ENCODE measurements at regions not wholly inside any gene's neighbourhood (a gene's known extent, or its start where the extent isn't known, plus 50 kb on each side); places are given as distances from the start of the nearest gene placed in this dataset.

DNA sequence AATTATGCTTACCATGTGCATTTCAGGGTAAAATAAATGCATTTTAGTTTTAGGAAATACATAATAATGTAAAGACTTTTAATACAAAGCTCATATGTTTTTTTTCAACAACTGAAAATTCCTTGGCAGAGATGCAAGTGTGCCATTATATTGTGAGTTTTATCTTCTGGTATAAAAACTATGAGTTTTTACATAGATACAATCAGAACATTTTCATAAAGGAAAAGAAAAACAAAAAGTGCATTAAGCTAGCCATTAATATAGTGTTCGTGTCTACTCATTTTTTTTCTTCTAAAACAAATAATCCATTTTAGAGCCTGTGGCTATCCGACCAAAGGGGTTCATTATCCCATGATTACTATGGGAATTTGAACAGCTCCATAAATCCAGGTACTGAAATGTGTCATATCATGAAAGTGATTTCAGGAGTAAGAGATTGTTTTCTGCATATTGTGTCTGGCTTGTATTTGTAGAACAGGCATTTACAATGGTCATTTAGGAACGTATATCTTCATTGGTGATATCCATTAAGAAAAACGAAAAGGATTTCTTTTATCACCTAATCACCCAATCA is 236.9 kb upstream of the SLC10A2 start:
- Histone ChIP-seq H3K36me3 (ENCODE audit: insufficient read depth, low read length) (no peaks in the 10 kb centered on the region), H3K9me3 (ENCODE audit: low read depth, low read length) (no peaks in the 10 kb centered on the region), H3K9ac (ENCODE audit: insufficient read length) (no peak overlapping the region), H3K27ac (no peak overlapping the region), H3K4me3 (no peak overlapping the region)
- DNase-seq (ENCODE audit: low read depth, low spot score) = no peak
- TF ChIP-seq EZH2 (IDR thresholded peaks at IDR 0.05) (no peak), POLR2AphosphoS5 (IDR thresholded peaks at IDR 0.05; ENCODE audit: borderline replicate concordance, low read depth, low read length) (no peak), FOXP2 (optimal IDR thresholded peaks at IDR 0.05; ENCODE audit: control extremely low read depth, extremely low read length, insufficient read depth) (no peak)

DNA sequence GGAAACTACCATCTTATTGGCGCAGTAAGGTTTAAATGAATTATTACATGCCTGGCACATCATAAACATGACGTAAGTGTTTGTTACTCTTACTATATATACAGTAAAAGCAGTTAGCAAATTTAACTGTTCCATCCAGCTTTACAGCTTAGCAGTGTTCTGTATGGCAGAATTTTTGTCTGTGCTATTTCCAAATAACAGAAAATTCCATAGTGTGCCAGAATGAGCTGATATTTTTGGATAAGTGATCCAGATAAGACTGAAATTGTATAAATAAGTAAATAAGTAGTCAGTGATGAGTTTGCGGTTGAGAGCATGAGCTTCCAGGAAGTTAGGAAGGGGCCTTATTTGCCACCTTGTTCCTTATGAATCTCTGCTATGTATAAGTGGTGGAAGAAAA is 236.5 kb upstream of the SLC10A2 start:
- no peak for DNase-seq (ENCODE audit: low read depth, low spot score)
- Histone ChIP-seq H3K9me3 (ENCODE audit: low read depth, low read length) (no peaks in the 10 kb centered on the region), H3K9ac (ENCODE audit: insufficient read length) (no peak overlapping the region), H3K27ac (no peak overlapping the region), H3K4me3 (no peak overlapping the region), H3K36me3 (ENCODE audit: insufficient read depth, low read length) (no peaks in the 10 kb centered on the region)
- TF ChIP-seq POLR2AphosphoS5 (IDR thresholded peaks at IDR 0.05; ENCODE audit: borderline replicate concordance, low read depth, low read length) = no peak
- TF ChIP-seq FOXP2 (optimal IDR thresholded peaks at IDR 0.05; ENCODE audit: control extremely low read depth, extremely low read length, insufficient read depth) = no peak
- TF ChIP-seq EZH2 (IDR thresholded peaks at IDR 0.05) = no peak

DNA sequence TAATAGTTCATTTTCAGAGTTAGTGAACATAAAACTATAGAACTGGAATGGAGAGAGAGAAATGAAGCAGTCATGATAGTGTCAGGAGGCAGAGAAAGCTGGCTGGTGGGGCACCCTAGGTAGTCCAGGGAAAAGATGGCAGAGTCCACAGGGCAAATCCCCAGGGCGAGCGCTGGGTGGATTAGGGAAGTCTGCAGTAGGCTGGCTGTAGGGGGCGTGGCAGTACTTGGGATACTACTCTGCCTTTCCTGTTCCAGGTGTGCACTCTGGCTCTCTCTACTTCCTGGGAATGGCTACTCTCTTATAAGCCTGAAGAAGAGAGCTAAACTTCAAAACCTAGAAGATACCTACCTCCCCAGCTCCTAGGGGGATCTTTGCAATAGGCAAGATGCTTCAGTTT is 232.9 kb upstream of the SLC10A2 start:
- DNase-seq (ENCODE audit: low read depth, low spot score) = no peak
- H3K36me3 ChIP-seq (ENCODE audit: insufficient read depth, low read length) = no peaks in the 10 kb centered on the region
- no peaks in the 10 kb centered on the region for H3K9me3 ChIP-seq (ENCODE audit: low read depth, low read length)
- H3K27ac ChIP-seq = no peak overlapping the region
- no peak overlapping the region for H3K4me3 ChIP-seq
- TF ChIP-seq POLR2AphosphoS5 (IDR thresholded peaks at IDR 0.05; ENCODE audit: borderline replicate concordance, low read depth, low read length) = no peak
- no peak for TF ChIP-seq EZH2 (IDR thresholded peaks at IDR 0.05)
- TF ChIP-seq FOXP2 (optimal IDR thresholded peaks at IDR 0.05; ENCODE audit: control extremely low read depth, extremely low read length, insufficient read depth) = no peak
- no peak overlapping the region for H3K9ac ChIP-seq (ENCODE audit: insufficient read length)

DNA sequence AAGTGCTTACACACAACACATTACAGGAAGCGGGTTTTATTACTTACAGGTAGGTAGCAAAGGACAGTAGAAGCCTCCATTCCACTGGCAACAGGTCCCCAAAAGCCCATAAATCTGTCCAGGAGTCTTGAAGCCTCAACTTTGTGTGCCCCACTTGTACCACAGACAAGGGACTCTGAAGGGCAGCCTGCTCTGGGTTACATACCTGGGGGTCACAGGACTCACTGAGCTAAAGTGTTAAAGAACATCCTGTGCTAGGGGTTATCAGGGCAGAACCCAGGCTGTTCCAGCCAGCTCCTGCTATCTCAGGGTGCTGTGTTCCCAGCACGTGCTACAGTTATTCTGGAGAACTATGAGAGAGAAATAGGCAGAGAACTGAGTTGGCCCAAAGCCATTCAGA is 230.9 kb upstream of the SLC10A2 start:
- no peaks in the 10 kb centered on the region for H3K9me3 ChIP-seq (ENCODE audit: low read depth, low read length)
- TF ChIP-seq FOXP2 (optimal IDR thresholded peaks at IDR 0.05; ENCODE audit: control extremely low read depth, extremely low read length, insufficient read depth) = no peak
- TF ChIP-seq POLR2AphosphoS5 (IDR thresholded peaks at IDR 0.05; ENCODE audit: borderline replicate concordance, low read depth, low read length) = no peak
- TF ChIP-seq EZH2 (IDR thresholded peaks at IDR 0.05) = no peak
- H3K4me3 ChIP-seq = no peak overlapping the region
- H3K27ac ChIP-seq = no peak overlapping the region
- DNase-seq (ENCODE audit: low read depth, low spot score) = no peak
- H3K36me3 ChIP-seq (ENCODE audit: insufficient read depth, low read length) = no peaks in the 10 kb centered on the region
- H3K9ac ChIP-seq (ENCODE audit: insufficient read length) = no peak overlapping the region

DNA sequence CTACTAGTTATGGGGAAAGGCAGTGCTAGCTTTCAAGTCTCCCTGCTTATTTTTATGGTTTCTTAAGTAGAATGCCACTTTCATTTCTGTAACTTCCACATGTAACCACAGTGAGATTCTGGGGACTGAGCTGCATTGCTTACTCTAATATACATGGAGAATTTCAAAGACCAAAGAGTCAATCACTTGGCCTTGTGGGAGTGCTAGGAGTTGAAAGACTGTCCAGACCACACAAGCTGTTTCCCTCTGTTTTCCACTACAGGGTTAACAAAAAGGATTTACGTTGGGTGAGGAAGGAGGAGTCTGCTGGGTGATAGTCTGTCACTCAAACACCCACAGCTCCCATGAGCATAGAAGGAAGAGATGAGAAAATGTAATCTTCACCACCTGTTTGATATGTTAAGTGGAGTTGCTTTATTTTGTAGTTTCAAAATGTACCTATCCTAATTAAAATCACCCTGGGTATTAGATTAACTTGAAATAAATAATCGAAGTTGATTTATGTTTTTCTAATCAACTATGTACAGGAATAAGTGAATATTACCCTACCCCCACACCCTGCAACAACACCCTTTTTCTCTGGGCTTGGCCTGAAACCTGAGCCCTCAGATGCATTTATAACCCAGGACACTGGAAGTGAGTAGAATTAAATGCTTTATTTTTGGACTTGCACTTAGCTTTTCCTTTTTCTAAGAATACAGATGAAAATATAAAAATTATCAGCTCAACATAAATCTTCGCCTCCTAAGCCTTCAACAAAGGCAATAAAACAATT is 225.8 kb upstream of the SLC10A2 start:
- Histone ChIP-seq H3K27ac (no peak overlapping the region), H3K9me3 (ENCODE audit: low read depth, low read length) (no peaks in the 10 kb centered on the region), H3K4me3 (no peak overlapping the region), H3K9ac (ENCODE audit: insufficient read length) (no peak overlapping the region), H3K36me3 (ENCODE audit: insufficient read depth, low read length) (no peaks in the 10 kb centered on the region)
- no peak for TF ChIP-seq POLR2AphosphoS5 (IDR thresholded peaks at IDR 0.05; ENCODE audit: borderline replicate concordance, low read depth, low read length)
- TF ChIP-seq EZH2 (IDR thresholded peaks at IDR 0.05) = no peak
- TF ChIP-seq FOXP2 (optimal IDR thresholded peaks at IDR 0.05; ENCODE audit: control extremely low read depth, extremely low read length, insufficient read depth) = no peak
- no peak for DNase-seq (ENCODE audit: low read depth, low spot score)

DNA sequence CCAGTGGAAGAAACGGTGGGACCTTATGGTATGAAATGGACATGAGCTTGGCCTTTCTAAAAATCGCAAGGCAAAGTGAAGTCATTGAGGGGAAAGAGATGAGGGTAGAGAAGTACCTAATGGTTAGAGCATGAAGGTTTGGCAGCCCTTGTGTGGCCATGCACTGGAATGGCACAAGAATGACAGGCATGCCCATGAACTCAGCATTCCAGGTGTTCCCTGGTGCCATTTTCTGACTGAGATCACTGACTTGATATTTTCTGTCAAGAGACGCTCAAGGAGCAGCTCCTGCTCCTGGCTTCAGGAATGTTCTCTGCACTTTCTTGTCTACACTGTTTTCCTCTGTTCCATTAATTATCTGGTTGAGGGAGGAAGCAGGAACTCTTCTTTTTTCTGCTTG is 225.0 kb upstream of the SLC10A2 start:
- H3K27ac ChIP-seq = no peak overlapping the region
- no peak for DNase-seq (ENCODE audit: low read depth, low spot score)
- TF ChIP-seq FOXP2 (optimal IDR thresholded peaks at IDR 0.05; ENCODE audit: control extremely low read depth, extremely low read length, insufficient read depth) = no peak
- no peak for TF ChIP-seq EZH2 (IDR thresholded peaks at IDR 0.05)
- no peak for TF ChIP-seq POLR2AphosphoS5 (IDR thresholded peaks at IDR 0.05; ENCODE audit: borderline replicate concordance, low read depth, low read length)
- H3K9ac ChIP-seq (ENCODE audit: insufficient read length) = no peak overlapping the region
- no peaks in the 10 kb centered on the region for H3K9me3 ChIP-seq (ENCODE audit: low read depth, low read length)
- H3K36me3 ChIP-seq (ENCODE audit: insufficient read depth, low read length) = no peaks in the 10 kb centered on the region
- no peak overlapping the region for H3K4me3 ChIP-seq

DNA sequence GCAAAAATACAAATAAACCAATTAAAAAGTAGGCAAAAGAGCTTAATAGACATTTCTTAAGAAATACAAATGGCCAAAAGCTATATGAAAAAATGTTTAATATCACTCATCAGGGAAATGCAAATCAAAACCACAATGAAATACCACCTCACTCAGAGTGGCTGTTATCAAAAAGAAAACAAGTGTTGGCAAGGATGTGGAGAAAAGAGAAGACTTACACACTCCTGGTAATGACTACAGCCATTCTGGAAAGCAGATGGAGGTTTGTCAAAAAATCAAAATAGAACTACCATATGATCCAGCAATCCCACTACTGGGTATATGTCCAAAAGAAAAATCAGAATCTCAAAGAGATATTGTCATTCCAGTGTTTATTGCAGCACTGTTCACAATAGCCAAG is 223.5 kb upstream of the SLC10A2 start:
- DNase-seq (ENCODE audit: low read depth, low spot score) = no peak
- Histone ChIP-seq H3K27ac (no peak overlapping the region), H3K4me3 (no peak overlapping the region), H3K9me3 (ENCODE audit: low read depth, low read length) (no peaks in the 10 kb centered on the region), H3K9ac (ENCODE audit: insufficient read length) (no peak overlapping the region), H3K36me3 (ENCODE audit: insufficient read depth, low read length) (no peaks in the 10 kb centered on the region)
- TF ChIP-seq EZH2 (IDR thresholded peaks at IDR 0.05) (no peak), POLR2AphosphoS5 (IDR thresholded peaks at IDR 0.05; ENCODE audit: borderline replicate concordance, low read depth, low read length) (no peak), FOXP2 (optimal IDR thresholded peaks at IDR 0.05; ENCODE audit: control extremely low read depth, extremely low read length, insufficient read depth) (no peak)

DNA sequence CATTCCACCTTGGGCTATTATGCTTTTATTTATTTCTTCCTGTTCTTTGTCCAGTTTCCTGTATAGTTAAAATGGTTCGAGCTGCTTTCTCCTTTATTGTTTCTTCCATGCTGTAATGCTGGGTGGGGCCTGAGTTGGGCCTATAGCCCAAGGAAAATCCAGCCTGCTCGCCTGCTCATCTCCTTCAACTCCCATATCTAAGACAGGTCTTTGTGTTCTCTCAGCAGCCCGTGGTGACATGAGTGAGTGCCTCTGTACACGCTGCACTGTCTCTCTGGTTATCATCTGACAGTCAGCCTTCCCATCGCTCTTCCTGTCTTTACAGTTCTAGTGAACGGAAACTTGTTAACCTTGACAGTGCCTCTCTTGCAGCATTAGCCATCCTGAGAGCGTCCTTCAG is 221.9 kb upstream of the SLC10A2 start:
- no peak for TF ChIP-seq EZH2 (IDR thresholded peaks at IDR 0.05)
- no peak for TF ChIP-seq POLR2AphosphoS5 (IDR thresholded peaks at IDR 0.05; ENCODE audit: borderline replicate concordance, low read depth, low read length)
- TF ChIP-seq FOXP2 (optimal IDR thresholded peaks at IDR 0.05; ENCODE audit: control extremely low read depth, extremely low read length, insufficient read depth) = no peak
- H3K9ac ChIP-seq (ENCODE audit: insufficient read length) = no peak overlapping the region
- H3K27ac ChIP-seq = no peak overlapping the region
- no peaks in the 10 kb centered on the region for H3K36me3 ChIP-seq (ENCODE audit: insufficient read depth, low read length)
- DNase-seq (ENCODE audit: low read depth, low spot score) = no peak
- no peak overlapping the region for H3K4me3 ChIP-seq
- H3K9me3 ChIP-seq (ENCODE audit: low read depth, low read length) = no peaks in the 10 kb centered on the region

All from SK-N-MC (cell line).